ENCODE measurements at regions not wholly inside any gene's neighbourhood (a gene's known extent, or its start where the extent isn't known, plus 50 kb on each side); places are given as distances from the start of the nearest gene placed in this dataset.

GRCh38 chr2:48187503-48187902, 127.0 kb upstream of the FOXN2 start:
- Histone ChIP-seq H3K27ac (no peak overlapping the region), H3K9me3 (no peaks in the 10 kb centered on the region), H3K4me1 (replicated peaks) (no peaks in the 10 kb centered on the region), H3K4me3 (no peak overlapping the region), H3K36me3 (no peaks in the 10 kb centered on the region), H3K27me3 (replicated peaks; ENCODE audit: insufficient read depth) (no peaks in the 10 kb centered on the region)
- WGBS = 100% methylated on average over 1 of the region's 1 CpG
- no peak for TF ChIP-seq POLR2A (IDR thresholded peaks at IDR 0.05)
- no peak for TF ChIP-seq POLR2AphosphoS5 (IDR thresholded peaks at IDR 0.05)
- TF ChIP-seq CTCF (IDR thresholded peaks at IDR 0.05) = no peak
- DNase-seq (ENCODE audit: low spot score) = no peak
- intact Hi-C loops (cut with DNase I) = no loop called here

- TF ChIP-seq POLR2AphosphoS5 (IDR thresholded peaks at IDR 0.05) = no peak
- TF ChIP-seq CTCF (IDR thresholded peaks at IDR 0.05) = no peak
- TF ChIP-seq POLR2A (IDR thresholded peaks at IDR 0.05) = no peak
- Histone ChIP-seq H3K4me1 (replicated peaks) (no peaks in the 10 kb centered on the region), H3K27me3 (replicated peaks; ENCODE audit: insufficient read depth) (no peaks in the 10 kb centered on the region), H3K27ac (no peak overlapping the region), H3K36me3 (no peaks in the 10 kb centered on the region), H3K9me3 (no peaks in the 10 kb centered on the region), H3K4me3 (no peak overlapping the region)
- no peak for DNase-seq (ENCODE audit: low spot score)
- WGBS = 87% methylated on average over 4 of the region's 4 CpGs
- intact Hi-C loops (cut with DNase I) = no loop called here
Measured at GRCh38 chr2:48189552-48190228, 124.8 kb upstream of the FOXN2 start.

GRCh38 chr2:48190230-48190629, 124.3 kb upstream of the FOXN2 start:
- no peaks in the 10 kb centered on the region for H3K4me1 ChIP-seq (replicated peaks)
- H3K27ac ChIP-seq = no peak overlapping the region
- H3K36me3 ChIP-seq = no peaks in the 10 kb centered on the region
- intact Hi-C loops (cut with DNase I) = no loop called here
- no peak overlapping the region for H3K4me3 ChIP-seq
- DNase-seq (ENCODE audit: low spot score) = no peak
- no peak for TF ChIP-seq POLR2A (IDR thresholded peaks at IDR 0.05)
- TF ChIP-seq POLR2AphosphoS5 (IDR thresholded peaks at IDR 0.05) = no peak
- no peak for TF ChIP-seq CTCF (IDR thresholded peaks at IDR 0.05)
- no peaks in the 10 kb centered on the region for H3K27me3 ChIP-seq (replicated peaks; ENCODE audit: insufficient read depth)
- no peaks in the 10 kb centered on the region for H3K9me3 ChIP-seq
- WGBS = 100% methylated on average over 2 of the region's 2 CpGs

- 48% methylated on average over 1 of the region's 1 CpG for WGBS
- DNase-seq (ENCODE audit: low spot score) = no peak
- TF ChIP-seq POLR2AphosphoS5 (IDR thresholded peaks at IDR 0.05) (no peak), POLR2A (IDR thresholded peaks at IDR 0.05) (no peak), CTCF (IDR thresholded peaks at IDR 0.05) (no peak)
Measured at GRCh38 chr2:48194641-48195040, 119.8 kb upstream of the FOXN2 start.

GRCh38 chr2:48195169-48195568, 119.3 kb upstream of the FOXN2 start:
- no peaks in the 10 kb centered on the region for H3K4me1 ChIP-seq (replicated peaks)
- 81% methylated on average over 3 of the region's 3 CpGs for WGBS
- H3K36me3 ChIP-seq = no peaks in the 10 kb centered on the region
- intact Hi-C loops (cut with DNase I) = no loop called here
- no peaks in the 10 kb centered on the region for H3K27me3 ChIP-seq (replicated peaks; ENCODE audit: insufficient read depth)
- H3K27ac ChIP-seq = no peak overlapping the region
- no peak for TF ChIP-seq POLR2A (IDR thresholded peaks at IDR 0.05)
- no peak for TF ChIP-seq CTCF (IDR thresholded peaks at IDR 0.05)
- no peak for TF ChIP-seq POLR2AphosphoS5 (IDR thresholded peaks at IDR 0.05)
- DNase-seq (ENCODE audit: low spot score) = no peak
- no peaks in the 10 kb centered on the region for H3K9me3 ChIP-seq
- H3K4me3 ChIP-seq = no peak overlapping the region

More at GRCh38 chr2:48194641-48195040, 119.8 kb upstream of the FOXN2 start:
- H3K4me3 ChIP-seq = no peak overlapping the region
- H3K27ac ChIP-seq = no peak overlapping the region
- no peaks in the 10 kb centered on the region for H3K4me1 ChIP-seq (replicated peaks)
- no peaks in the 10 kb centered on the region for H3K36me3 ChIP-seq
- intact Hi-C loops (cut with DNase I) = no loop called here
- no peaks in the 10 kb centered on the region for H3K9me3 ChIP-seq
- H3K27me3 ChIP-seq (replicated peaks; ENCODE audit: insufficient read depth) = no peaks in the 10 kb centered on the region

All from prostate gland (tissue), 2 donors.